Sigmoid colon (tissue), 6 donors: ENCODE measurements at regions not wholly inside any gene's neighbourhood (a gene's known extent, or its start where the extent isn't known, plus 50 kb on each side); places are given as distances from the start of the nearest gene placed in this dataset.

Experiments
- DNase-seq: peaks from one replicate; pipeline ENCODE4 v3.0.0-alpha.2; 2019
- H3K27ac ChIP-seq, 4 donors: fragments of 200-600 bp; sonication (generic); one replicate each; pipeline ENCODE4 v1.5.1; 2016 to 2019; ENCODE audit warnings: mild to moderate bottlenecking in 1 of 4
- H3K27me3 ChIP-seq, 3 donors: fragments of 200-600 bp; sonication (generic); one replicate each; pipeline ENCODE4 v1.5.1; 2019; ENCODE audit warnings: mild to moderate bottlenecking in 1 of 3
- H3K36me3 ChIP-seq, 4 donors: fragments of 200-600 bp; sonication (generic); one replicate each; pipeline ENCODE4 v1.5.1; 2016 to 2019
- H3K4me1 ChIP-seq, 4 donors: fragments of 200-600 bp; sonication (generic); one replicate each; pipeline ENCODE4 v1.5.1; 2017 to 2019
- H3K4me3 ChIP-seq, 4 donors: fragments of 200-600 bp; sonication (generic); one replicate each; pipeline ENCODE4 v1.5.1; 2017 to 2019; ENCODE audit warnings: mild to moderate bottlenecking in 2 of 4, moderate library complexity in 1 of 4
- H3K9me3 ChIP-seq, 4 donors: fragments of 200-600 bp in 3 of 4; sonication (generic) in 3 of 4; one replicate each; pipeline versions ENCODE4 v1.5.1 to v1.6.1; 2013 to 2019
- EP300 ChIP-seq, 4 donors: sonication (generic); formaldehyde crosslinking; IDR thresholded peaks; one replicate each; pipeline ENCODE4 v1.6.1; 2017; ENCODE audit warnings: antibody characterized with exemption in 4 of 4
- POLR2A ChIP-seq, 2 donors: fragments of 450-650 bp; IDR thresholded peaks; one replicate each; pipeline ENCODE4 v1.6.1; 2016; ENCODE audit warnings: antibody characterized with exemption in 2 of 2, mild to moderate bottlenecking in 2 of 2, moderate library complexity in 2 of 2
- POLR2AphosphoS5 ChIP-seq, 4 donors: sonication (generic); formaldehyde crosslinking; IDR thresholded peaks; one replicate each; pipeline ENCODE4 v1.6.1; 2017; ENCODE audit warnings: antibody characterized with exemption in 4 of 4
- WGBS, 2 donors: extraction: QIAGEN DNeasy Blood & Tissue Kit; methylation state at CpG; one replicate each; pipeline ENCODE4 v1.1.7; 2013; 5-methylcytosine and 5-hydroxymethylcytosine counted together
- intact Hi-C: fragments of 100-400 bp; cut with DNase I; formaldehyde crosslinking; loops from one replicate; pipeline ENCODE4 v1.15.1; 2023
- small RNA-seq, 3 donors: library from RNA; depleted of rRNA; stranded (forward); fragments of <200 nt; gene quantifications; one replicate each; pipeline ENCODE3, GENCODE V24; 2016
- TF ChIP-seq, protein P1 (sequence below), 4 experiments: fragments of 450-650 bp in 3 of 4; fragments of 200-600 bp in 1 of 4; IDR thresholded peaks; one replicate each; pipeline ENCODE4 v1.5.1; 2016 to 2019; ENCODE audit warnings: antibody characterized with exemption in 4 of 4, mild to moderate bottlenecking in 3 of 4, moderate library complexity in 2 of 4
- donor health status: healthy with polysubstance abuse.
- donor health status: healthy.

DNA sequence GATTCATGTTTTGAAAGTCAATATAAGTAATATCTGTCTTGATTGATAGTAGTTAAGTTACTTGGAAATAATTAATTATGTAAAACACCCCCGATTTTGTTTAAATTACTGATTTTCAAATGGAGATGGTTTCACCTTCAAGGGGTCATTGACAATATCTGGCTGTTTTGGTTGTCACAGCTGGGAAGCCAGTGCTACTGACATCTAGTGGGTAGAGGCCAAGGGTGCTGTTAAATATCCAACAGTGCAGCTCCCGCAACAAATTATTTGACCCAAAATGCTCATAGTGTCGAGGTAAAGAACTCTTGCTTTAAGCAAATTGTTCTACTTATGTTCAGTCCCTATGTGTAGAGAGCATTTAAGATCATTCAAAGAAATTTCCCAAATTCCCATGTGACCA lies 50.6 kb upstream of the PCDH20 start:
- Histone ChIP-seq H3K36me3 (no peaks in the 10 kb centered on the region), H3K27ac (no peak overlapping the region), H3K27me3 (no peaks in the 10 kb centered on the region), H3K9me3 (no peaks in the 10 kb centered on the region), H3K4me1 (no peaks in the 10 kb centered on the region), H3K4me3 (no peak overlapping the region)
- intact Hi-C loops = no loop called here
- no peak for DNase-seq
- TF ChIP-seq EP300 (IDR thresholded peaks at IDR 0.05) (no peak), POLR2A (IDR thresholded peaks at IDR 0.05) (no peak), POLR2AphosphoS5 (IDR thresholded peaks at IDR 0.05) (no peak)
- TF ChIP-seq, protein P1, sequence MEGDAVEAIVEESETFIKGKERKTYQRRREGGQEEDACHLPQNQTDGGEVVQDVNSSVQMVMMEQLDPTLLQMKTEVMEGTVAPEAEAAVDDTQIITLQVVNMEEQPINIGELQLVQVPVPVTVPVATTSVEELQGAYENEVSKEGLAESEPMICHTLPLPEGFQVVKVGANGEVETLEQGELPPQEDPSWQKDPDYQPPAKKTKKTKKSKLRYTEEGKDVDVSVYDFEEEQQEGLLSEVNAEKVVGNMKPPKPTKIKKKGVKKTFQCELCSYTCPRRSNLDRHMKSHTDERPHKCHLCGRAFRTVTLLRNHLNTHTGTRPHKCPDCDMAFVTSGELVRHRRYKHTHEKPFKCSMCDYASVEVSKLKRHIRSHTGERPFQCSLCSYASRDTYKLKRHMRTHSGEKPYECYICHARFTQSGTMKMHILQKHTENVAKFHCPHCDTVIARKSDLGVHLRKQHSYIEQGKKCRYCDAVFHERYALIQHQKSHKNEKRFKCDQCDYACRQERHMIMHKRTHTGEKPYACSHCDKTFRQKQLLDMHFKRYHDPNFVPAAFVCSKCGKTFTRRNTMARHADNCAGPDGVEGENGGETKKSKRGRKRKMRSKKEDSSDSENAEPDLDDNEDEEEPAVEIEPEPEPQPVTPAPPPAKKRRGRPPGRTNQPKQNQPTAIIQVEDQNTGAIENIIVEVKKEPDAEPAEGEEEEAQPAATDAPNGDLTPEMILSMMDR (IDR thresholded peaks at IDR 0.05) = no peak
- WGBS, 2 donors = 44 to 58% methylated on average over 3 of the region's 3 CpGs

Small RNA genes lying in the stretch of these regions (small RNA-seq; reads per million reads assigned to genes)
- gene AL353765.1 (0 reads per million in 3 donors), gene AL356102.1 (0 reads per million in 3 donors), gene MIR4704 (0 reads per million in 3 donors), gene MIR548X2 (0 reads per million in 3 donors), gene RNU6-81P (0 reads per million in 3 donors)
